ENCODE measurements at regions not wholly inside any gene's neighbourhood (a gene's known extent, or its start where the extent isn't known, plus 50 kb on each side); places are given as distances from the start of the nearest gene placed in this dataset.

DNA sequence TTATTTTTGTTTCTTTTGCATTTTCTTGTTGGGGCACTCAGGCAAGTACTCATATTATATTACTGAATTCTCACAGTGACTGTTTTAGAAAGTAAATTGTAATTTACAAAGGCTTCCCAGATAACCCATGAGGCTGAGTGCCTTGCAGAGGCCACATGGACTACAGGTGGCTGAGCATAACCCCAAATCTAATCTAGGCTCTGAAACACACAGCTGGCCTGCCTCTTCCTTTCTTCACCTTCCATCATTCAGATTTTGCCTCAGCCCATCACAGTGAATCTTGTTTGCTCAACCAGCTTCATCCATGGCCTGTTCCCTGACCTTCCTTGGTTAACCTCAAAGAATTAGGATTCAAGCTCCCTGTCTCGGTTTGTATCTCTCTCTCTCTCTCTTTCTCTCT, 78.5 kb upstream of the PRDM11 start:
- DNase-seq: no peak

DNA sequence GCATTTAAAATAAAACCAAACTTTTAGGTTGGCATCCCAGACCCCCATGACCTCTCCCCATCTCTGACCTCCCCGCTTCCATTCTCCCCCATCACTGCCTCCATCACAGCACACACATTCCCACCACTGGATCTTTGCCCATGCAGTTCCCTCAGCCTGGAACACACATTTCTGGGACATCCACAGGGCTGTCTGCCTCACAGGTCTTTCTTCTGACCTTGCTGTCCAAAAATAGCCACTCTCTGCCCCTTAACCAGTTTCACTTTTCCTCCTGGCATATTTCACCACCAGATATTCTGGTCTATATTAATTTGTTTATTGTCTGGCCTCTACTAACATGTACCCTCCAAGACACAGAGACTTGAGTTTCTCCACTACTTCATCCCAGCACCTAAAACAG, 75.2 kb upstream of the PRDM11 start:
- no peak for DNase-seq

DNA sequence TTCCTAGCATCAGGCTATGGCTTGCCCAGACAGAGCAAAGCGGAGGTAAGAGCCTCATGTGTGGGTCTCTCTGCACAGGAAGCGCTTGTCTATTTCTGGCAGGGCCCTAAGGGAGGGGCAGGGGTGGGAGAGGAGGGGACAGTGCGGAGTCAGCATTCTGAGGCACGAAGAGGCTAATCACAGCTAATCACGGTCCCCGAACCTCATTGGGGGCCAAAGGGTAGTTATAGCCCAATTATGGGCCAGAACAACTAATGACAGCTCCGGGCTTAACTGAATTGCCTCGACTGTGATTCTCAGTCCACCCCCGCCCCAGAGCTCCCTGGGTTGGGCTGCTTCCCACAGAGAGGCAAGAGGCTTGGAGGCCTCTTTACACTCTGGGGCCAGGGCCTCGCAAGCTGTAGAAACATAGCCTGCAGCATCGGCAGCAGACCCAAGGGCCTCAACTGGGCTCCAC, 72.7 kb upstream of the PRDM11 start:
- DNase-seq: no peak

DNA sequence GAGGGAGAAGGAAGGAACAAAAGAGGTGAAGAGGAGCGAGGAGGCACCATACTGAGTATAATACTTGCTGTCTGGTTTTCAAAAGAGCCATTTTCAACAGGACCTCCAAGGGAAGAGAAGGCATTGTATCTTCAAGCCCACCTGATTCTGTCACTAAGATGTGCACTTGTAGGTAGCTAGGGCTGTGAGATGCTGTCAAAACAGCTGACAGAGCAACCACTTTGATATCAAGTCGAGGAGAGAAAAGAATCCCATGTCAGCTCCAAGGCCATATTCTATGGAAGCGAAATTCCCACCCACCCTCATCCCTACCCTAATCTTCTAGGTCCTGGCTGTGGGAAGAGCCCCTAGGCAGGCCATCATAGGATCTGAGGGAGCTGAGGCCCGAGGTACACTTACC, 70.9 kb upstream of the PRDM11 start:
- no peak for DNase-seq

DNA sequence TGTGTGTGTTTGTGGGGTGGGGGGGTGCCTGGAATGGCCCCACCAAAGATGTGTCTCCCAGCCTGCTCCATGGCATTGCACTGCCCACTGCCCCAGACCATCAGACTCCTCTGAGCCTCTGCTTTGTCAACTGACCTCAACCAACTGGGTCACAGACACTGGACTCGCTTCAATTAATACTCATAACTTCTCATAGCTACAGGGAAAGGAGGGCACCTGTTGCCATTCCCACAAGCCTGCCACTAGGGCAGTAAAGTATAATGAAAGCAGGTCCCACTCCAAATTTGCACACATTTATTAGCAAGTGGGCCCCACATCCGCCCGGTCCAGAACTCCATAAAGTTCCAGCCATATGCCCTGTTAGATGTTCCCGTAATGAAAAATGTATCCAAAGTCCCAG, 70.5 kb upstream of the PRDM11 start:
- DNase-seq: no peak

DNA sequence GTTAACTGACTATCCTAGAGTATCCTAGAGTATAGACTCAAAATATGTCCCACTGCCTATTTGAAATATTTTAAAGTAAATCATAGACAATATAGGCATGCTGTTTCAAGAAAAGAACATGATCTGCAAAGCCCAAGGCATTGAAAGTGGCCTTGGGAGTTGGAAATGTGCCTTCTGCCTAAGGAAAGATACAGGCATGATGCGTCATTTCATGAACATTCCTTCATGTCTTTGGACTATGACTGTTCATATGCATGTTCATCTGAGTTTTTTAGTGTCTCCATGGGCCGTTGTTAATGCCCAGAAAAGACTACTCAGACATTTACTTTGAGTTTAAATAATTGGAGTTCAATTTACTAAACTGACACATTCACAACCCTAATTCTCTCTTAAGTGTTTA, 69.7 kb upstream of the PRDM11 start:
- no peak for DNase-seq

DNA sequence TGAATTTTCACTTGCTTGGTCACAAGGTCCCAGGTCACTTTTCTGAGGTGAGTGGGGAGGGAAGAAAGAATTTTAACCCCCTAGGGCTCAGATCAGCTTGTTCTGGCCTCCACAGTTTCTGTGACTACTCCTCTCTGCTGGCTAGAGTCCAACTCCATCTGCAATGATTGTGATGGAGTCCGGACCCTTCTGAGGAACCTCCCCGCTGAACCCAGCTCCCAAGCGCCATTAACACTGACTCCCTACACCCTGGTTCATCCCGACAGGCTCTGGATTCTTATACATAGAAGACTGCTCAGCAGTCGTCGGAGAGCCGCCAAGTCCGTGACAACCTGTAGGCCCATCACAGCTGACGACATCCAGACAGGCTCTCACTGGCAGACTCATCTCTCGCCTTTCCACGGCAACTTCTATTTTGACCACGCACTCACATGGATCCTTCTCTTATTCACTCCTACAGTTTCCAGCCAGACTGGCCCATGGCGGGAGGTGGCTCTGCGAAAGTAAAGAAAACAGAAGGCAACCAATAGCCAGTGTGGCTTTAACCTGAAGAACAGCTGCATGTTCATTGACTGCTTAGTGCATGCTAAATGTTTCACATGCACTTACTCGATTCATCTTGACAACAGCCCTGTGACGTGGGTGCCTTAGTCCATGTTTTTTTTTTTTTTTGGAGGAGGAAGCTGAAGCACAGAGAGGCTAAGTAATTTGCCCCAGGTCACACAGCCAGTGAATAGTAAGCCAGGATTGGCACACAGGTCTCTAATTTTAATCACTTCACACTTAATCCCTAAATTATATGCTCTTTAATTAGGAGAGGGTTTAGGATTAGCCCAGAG, 68.0 kb upstream of the PRDM11 start:
- no peak for DNase-seq

DNA sequence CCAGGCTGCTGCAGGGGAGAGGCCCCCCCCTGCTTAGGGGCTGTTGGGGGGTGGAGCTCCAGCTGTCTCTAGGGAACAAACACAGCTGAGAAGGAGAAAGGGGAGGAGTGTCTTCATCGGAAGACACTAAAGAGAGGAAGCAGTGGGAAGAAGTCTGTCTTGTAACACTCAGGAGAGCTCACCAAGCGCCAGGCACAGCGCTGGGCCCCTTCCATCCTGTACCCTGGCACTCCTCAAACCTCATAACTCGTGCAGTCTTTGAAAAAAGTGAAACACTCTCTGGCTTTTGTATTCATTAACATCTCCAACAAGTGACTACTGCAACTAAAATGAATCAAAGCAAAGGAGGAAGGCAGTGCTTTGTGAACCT, 67.4 kb upstream of the PRDM11 start:
- no peak for DNase-seq

DNA sequence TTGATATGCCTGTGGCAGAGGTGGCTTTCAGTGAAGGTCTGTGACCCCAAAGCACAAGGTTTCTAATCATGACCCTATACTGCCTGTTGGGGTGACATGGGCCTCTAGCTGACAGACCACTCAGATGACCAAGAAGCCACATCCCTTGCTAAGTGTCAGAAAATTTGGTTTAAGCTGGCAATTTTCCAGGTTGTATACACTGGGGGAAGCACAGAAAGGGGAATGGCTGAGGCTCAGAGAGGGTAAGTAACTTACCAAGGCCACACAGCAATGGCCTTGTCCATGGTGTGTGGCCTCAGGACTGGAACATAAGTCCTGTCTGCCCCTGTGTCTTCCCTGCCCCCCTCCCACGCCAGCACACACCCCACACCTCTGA, 66.9 kb upstream of the PRDM11 start:
- no peak for DNase-seq

DNA sequence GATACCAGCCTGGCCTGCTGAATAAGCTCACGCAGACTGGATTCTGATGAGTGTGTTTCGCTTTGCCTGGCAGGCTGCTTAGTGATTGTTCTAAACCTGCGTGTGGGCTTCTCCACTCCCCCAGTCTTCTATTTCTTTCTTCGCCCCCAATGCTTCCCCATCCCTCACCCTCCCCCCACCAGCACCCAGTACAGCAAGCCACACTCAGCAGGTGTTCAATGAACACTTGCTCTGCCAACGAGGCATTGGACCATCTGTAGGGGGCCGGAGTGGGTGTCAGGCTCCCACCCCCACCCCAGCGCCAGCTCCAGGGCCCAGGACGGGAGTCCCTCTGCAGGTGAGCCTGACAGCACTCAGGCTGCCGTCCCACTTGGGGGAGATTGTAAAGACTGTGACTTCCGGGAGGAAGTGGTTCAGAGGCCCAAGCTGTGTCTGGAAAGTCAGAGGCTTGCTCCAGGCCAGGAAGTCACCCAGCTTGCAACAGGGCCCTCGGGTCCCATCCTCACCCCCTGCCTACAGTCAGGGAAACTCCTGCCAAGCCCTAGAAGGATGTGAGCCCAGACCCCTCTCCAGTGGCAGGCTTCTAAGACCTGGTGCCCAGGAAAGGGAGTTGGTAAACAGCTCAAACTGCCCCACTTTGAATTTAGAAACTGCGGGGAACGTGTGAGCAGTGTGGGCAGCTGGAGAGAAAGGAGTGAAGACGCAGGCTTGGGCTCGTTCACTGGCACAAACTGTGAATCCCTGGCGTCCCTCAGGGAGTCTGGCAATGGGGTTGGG, 66.3 kb upstream of the PRDM11 start:
- no peak for DNase-seq

DNA sequence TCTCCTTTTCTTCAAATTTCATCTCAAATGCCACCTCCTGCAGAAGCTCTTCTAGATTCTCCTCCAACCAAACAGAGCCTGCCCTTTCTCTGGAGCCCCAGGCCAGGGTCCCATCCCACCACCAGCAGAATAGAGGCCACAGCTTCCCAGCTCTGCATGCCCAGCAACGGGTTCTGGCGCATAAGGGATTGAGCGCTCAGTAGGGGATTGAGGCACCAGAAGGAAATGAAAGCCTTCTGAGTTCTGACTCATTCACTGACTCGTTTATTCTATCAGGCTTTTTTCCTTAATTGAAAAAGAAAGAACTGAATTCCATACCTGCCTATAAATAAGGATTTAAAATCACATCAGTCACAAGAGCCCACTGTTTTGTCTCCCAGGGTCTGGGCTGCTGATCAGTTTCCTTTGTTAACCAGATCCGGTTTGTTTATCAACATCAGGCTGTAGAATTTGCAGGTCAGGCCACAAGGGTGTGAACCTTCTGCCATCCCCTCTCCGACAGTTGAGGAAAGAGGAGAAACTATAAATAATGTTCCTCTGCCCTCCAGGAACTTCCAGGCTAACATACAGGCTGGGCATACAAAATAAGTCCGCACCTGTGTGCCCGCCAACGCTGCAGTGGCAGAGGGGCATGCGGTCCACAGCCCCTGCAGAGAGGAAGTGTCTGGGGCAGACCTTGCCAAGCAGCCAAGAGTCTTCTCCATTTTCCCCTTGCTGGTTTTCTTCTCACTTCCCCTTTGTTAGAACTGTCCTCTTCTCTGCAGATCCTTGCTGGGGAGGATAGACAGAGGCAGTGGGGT, 63.5 kb upstream of the PRDM11 start:
- DNase-seq: no peak

DNA sequence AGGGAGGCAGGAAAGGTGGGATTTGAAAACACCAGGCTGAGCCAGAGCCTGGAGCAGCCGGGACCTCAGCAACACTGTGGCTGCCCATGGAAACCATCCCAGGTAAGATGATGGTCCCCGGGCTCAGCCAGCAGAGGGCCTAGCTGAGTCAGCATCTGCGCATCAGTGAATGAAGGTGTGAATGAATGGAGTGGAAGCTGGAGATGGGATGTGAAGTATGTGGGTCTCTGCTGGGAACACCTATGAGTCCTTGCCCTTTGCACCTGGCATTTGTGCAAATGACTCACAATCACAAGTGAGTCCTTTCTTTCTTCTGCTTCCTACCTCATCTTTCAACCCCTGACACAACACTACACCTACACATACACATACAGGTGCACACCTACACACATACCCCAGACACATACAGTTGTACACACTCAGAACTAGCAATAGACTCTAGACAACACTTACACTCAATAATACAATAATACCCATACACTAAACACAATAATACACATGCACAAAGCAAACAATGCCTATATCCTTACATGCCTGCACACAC, 62.8 kb upstream of the PRDM11 start:
- no peak for DNase-seq

DNA sequence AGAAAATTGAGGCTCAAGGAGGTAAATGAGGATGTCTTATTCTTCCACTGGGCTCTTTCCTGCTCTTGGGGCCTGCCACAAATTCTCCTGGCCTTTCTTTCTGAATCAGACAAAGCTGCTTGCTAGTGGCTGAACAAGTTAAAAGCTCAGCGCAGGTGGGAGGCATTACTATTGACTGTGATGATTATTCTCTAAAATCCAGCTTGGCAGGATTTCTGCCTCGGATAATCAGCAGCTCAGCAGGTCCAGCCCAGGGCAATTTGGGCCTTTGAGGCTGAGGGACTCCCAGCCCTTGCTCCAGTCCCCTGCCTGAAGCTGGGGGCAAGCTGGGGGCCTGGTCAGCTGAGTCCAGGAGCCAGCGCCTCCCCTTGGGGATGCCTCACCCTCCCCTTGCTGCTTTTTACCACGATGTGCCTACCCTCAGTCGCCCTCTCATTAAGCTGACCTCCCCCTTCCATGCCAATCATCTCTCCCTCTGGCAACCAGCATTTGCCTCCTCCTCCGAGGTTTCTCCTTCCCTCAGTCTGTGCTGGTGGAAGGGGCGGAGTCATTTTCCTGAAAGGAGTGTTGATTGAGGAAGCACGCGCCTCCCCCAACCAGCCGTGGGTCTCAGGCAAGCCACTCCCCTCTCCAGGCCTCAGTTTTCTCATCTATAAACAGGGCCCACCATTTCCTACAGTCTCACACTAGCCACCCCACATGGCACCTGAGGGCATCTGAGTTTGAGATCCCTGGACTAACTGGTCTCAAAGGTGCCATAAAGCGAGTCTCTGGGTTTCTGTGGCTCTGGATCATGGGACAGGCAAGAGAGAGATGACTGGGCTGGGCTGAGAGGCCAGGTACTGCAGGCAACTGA, 60.6 kb upstream of the PRDM11 start:
- DNase-seq: no peak

DNA sequence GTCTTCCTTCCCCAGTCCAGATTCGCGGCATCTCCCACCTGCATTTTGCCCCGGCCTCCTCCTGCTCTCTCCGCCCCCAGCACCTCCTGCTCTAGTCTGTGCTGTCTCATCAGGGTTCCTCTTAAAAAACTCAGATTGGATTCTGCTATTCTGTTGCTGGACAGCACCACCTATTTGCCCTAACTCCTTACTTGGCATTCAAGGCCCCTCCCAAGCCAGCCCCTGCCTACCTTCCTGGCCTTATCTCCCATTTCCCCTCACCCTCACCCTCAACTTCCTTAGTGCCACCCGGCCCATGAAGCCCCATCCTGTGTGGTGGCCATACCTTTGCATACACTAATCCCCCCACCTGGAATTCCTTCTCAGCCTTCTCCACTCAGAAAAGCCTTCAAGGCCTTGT, 59.9 kb upstream of the PRDM11 start:
- DNase-seq: no peak

DNA sequence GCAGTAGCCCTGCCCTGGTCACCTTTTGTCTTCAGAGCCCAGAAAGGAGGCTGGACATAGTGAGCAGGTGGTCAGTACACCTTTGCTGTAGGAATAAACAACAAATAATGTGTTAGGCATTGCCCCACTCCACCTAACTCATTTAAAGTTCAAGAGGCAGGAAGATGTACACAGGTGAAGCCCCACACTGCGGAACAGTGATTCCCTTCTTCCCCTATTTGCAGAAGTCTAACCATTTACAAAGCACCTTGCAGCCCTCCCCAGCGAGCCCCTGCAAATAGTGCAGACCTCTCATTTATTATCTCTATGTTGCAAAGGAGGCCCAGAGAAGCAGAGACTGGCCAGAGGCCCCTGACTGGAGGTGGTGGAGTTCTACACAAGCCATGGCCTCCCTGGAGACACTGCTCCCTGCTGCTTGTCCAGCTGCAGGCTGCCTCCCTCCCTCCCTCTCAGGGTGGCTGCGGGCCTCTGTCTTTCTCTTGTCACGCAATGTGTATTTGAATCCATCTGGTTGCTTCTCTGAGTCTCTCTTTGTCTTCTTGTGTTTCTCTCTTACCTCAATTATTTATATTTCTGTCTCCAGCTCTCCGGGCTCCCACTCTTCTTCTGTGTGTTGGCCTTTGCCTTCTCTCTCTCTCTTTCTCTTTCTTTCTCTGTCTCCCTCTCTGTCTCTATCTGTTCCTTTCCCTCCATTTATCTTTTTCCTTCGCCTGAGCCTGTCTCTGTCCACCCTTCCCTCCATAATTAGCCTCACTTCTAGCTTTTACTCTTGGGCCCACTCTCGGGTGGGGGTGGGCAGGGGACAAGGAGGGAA, 59.1 kb upstream of the PRDM11 start:
- DNase-seq: peak; percentile 74

DNA sequence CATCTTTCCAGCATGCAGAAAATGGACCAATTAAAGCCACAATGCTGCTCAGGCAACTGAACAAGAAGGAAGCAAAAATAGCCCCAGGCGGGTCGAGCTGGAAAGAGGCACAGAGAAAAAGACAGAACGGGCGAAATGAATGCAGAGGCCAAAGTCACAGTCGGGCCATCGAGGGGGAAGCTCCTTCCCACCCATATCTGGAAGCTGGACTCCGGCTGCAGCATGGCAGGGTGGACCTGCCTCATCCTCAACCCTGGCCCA, 58.6 kb upstream of the PRDM11 start:
- peak; percentile 70 for DNase-seq

DNA sequence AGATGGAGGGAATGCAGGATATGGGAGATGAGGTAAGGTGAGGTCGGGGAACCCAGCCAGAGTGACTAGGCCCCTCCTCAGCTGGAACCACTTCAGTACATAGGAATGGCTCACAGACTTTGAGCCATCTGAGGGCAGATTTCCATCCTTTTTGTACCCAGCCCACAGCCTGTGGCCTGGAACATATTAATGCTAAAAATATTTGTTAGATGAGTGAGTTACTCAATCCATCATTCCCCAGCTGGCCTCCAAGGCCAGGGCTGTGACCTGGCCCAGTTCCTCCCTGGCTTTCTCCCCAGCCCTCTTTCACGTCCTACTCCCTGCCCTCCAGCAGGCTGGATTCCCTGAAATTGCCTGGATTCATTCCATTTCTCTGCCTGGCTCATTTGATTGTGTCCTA, 57.2 kb upstream of the PRDM11 start:
- DNase-seq: no peak

DNA sequence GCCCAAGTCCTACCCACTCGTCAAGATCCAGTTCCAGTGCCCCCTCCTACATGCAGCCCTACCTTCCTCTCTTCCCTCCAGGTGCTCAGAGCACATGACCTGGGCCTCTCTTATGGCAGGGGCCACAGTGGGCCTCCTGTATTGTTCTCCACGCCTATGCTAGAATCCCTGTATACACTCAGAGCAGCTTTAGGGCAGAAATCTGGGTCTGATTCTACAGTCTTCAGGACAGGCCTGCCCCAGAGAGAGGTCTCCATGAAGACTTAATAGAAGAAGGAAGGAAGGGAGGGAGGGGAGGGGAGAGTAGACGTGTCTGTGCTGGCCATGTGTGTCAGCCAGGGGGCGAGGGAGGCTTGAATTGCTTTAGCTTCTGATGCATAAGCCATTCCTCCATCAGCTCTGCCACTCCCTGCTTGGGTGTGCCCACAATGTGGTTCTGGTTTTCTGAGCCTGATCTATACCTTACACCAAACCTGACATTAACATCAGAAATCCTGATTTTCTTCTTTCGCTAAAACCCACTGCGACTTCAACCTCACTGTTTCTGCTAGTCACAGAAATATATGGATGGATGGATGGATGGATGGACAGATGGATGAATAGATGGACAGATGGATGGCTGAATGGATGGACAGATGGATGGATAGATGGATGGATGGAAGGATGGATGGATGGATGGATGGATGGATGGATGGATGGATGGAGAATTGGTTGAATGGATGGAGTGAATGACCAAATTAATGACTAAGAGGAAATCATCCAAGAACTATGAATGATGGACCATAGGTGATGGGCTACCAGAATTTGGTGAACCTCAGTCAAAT, 56.6 kb upstream of the PRDM11 start:
- no peak for DNase-seq

DNA sequence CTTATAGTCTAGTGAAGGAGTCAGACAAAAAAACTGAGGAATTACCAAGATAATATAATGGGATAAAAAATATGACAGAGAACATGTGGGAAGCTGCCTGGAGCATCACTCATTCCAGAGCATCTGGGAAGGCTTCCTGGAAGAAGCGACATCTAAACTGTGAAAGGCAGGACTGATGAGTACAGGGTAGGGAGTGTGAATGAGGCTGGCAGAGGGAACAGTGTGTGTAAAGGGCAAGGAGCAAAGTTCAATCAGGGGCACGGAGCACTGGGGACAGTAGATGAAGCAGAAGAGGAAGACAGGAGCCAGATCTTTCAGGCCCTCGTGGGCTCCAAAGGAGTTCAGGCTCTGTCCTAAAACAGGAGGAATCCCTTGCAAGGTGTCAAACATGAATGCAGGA, 55.8 kb upstream of the PRDM11 start:
- DNase-seq: no peak

DNA sequence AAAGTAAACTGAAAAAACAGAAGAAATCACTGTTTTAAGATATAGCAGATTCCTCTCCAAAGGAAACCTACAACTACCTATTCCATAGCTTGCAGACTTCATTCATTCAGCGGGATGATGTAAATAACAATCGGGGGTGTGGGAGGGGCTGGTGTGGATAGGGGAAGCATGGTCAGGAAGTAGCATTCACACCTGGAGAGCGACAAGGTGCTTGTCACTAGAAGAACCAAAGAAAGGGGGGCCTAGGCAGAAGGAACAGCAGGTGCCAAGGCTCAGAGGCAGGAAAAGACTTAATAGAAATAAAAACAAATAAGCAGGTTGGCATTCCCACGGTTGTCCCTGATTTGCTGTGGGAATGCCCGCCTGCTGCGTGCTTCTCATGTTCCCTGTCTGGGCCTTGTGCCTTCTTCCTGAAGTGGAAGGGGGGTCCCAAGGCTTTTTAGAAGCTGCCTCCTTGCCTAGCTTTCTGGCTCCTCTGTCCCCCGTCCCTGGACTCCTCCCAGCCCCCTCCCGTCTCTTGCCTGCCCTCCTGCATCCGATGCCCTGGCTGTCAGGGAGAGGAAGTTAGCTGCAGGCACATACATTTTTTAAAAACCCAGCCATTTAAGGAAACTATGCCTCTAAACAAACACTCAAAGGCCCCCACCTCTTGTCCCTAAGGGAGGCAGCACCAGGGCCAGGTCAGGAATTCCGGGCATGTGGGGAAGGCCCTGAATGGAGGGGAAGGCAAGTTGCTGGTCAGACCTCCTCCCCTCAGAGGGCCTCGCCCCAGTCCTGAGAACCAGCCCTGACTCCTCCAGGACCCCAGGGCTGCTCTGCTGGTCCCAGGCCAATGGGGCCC, 54.7 kb upstream of the PRDM11 start:
- no peak for DNase-seq

Data from retina (tissue), 1 donor.